ENCODE measurements at regions not wholly inside any gene's neighbourhood (a gene's known extent, or its start where the extent isn't known, plus 50 kb on each side); places are given as distances from the start of the nearest gene placed in this dataset.

DNA sequence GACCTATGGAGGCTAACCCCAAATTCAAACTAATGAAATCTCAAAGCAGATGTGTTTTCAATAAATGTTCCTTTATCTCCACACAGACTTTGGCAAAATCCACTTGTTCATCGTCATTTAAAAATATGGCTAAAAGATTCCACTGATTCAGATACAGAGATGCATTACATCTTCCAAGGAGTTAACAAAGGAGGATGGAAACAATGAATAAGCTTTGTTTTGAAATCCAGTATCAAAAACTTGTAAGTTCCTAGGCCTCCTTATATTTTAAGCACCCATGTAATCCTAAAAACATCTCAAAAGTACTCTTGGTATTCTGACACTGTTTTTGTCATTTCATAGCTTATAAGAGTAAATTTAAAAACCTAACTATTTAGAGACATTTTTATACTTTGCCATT, 345.6 kb upstream of the ACTBL2 start:
- ATAC-seq: no peak

DNA sequence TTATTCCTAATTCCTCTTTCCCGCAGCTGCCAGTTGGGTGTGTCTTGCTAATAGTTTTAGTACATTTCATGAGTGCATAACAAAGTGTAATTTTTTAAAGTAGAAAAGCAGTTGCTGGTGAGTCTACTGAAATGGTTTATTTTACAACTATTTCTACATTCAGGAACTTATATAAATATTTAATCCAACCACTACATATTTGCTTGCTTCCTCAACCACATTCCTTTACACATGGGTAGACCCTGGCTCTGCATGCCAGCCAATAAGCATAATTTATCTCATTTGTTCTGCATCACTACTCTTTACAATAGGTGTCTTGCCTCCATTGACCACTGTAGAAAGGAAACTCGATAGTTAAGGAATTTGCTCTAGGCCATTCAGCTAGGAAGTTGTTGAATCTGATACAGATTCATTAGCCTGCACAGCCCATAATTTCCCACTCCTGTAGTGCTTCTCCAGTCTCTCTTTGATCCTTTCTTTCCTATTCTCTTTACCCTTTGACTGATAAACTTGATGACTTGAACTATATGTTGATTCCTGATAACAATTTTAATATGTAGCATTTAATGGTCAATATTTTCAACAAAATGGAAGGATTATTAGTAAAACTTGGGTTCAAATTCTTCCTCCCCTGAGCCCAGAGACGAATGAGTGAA, 342.5 kb upstream of the ACTBL2 start:
- no peak for ATAC-seq

GRCh38 chr5:57824623-57825022, 342.0 kb upstream of the ACTBL2 start:
- ATAC-seq: no peak

DNA sequence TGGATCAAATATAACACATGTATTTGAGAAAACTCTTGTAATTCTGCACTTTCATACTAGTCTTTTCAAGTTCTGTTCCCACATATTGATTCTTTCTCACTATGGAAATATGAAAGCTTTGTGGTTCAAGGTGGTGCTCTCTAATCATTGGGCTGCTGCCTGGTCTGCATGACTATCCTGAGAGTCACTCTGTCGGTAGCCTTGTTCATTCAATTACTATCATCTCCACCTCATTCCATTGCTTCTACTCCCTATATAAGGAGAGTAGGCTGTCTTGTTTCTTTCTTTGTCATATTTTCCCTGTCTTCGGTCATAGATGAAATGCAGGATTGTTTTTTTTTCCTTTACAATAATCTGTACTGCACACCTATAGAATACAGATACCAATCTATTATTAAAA, 341.4 kb upstream of the ACTBL2 start:
- no peak for ATAC-seq

DNA sequence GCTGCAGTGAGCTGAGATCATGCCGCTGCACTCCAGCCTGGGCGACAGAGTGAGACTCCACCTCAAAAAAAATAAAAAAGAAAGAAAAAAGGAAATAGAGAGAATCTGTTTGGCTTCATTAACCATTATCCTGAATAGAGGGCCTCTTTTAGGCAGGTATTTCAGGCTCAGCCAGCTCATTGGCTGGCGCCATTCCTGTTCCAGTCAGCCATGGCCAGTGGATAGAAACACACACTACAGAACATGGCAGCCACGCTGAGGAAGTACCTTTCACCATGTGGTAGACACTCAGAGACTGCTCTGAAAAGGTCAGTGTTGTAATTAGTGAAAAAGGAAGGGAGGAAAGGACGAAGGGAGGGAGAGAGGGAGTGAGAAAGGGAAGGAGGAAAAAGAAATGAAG, 340.0 kb upstream of the ACTBL2 start:
- no peak for ATAC-seq

GRCh38 chr5:57818397-57818796, 335.8 kb upstream of the ACTBL2 start:
- no peak for ATAC-seq

DNA sequence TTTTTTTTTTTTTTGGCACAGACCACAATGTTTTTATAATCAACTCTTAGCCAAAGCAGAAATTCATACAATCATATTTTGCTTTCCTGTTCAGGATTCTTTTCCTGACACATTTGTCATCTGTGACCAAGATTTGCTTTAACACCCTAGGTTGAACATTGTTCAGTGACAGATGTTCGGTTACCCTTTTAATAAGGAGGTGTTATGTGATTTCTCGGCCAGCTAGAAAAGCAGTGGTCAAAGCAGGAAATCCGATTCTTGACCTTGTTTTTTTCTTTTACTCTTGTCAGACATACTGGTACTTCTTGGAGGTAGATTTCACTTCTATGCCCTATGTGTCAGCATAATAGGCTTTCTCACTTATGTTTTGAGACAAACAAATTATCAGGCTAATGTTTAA, 335.3 kb upstream of the ACTBL2 start:
- no peak for ATAC-seq

GRCh38 chr5:57817001-57817453, 334.4 kb upstream of the ACTBL2 start:
- no peak for ATAC-seq

DNA sequence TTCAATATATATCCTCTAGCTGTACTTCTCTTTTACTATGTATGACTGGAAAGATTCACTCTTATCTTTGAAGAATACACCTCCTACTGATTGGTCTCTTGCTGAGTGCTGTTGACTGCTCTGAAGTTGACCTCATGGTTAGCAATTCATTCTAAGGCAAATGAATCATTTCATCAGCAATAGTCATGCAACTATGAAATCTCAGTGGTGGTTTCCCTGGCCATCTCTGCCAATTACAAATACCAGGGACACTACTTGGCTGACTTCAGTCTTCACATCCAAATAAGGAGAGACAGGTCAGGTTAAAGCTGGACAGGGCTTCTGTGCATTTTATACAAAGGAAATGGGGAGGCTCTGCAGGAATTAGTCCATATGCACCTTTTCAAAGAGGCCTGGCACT, 333.5 kb upstream of the ACTBL2 start:
- no peak for ATAC-seq

GRCh38 chr5:57805732-57806131, 323.1 kb upstream of the ACTBL2 start:
- no peak for ATAC-seq

- ATAC-seq: no peak
Observed at GRCh38 chr5:57805170-57805569, 322.6 kb upstream of the ACTBL2 start.

GRCh38 chr5:57804505-57804904, 321.9 kb upstream of the ACTBL2 start:
- no peak for ATAC-seq

DNA sequence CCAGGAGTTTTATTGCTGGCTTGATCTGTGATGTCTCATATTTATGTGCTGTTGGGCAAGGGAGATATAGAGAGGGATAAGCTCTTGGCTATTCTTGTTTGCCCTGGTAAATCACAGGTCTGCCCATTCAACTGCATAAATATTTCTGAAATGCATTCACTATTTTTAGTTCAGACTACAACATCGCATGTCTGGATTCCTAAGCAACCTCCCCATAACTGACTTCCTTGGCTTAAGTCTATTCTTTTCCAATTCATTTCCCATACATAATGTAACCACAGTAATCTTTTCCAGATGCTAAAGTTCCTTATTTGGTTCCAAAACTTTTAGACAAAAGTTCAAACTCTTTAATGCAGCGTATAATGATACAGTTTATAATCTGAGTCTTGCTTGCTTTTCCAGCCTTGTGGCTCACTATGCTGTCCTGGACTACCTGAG, 321.4 kb upstream of the ACTBL2 start:
- ATAC-seq: no peak

DNA sequence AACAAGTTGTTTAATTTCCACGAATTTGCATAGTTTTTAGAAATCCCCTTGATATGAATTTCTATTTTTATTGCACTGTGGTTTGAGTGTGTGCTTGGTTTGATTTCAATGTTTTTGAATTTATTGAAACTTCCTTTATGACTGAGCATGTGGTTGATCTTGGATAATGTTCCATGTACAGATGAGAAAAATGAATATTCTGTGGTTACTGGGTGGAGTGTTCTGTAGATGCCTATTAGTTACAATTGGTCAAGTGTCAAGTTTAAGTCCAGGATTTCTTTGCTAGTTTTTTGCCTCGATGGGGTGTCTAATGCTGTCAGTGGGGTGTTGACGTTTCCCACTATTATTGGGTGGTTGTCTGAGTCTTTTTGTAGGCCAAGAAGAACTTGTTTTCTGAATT, 319.5 kb upstream of the ACTBL2 start:
- no peak for ATAC-seq

GRCh38 chr5:57795203-57795602, 312.6 kb upstream of the ACTBL2 start:
- ATAC-seq: no peak

DNA sequence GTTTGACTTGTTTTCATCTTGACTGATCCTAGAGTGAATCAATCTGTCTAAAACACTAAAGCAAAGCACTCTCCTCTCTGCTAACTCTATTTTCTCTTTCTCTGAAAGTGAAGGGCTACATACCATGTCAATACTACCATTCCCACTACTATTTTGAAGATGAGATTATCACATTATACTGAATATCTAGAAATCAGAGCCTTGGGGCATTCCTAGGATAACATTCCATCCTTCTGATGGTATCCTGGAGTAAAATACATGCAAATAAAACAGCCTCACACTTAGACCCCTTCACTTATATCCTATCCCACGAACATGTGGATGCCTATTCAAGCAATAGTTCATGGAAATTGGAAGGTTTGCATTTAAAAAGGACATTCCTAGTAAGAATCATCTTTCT, 309.3 kb upstream of the ACTBL2 start:
- ATAC-seq: no peak

DNA sequence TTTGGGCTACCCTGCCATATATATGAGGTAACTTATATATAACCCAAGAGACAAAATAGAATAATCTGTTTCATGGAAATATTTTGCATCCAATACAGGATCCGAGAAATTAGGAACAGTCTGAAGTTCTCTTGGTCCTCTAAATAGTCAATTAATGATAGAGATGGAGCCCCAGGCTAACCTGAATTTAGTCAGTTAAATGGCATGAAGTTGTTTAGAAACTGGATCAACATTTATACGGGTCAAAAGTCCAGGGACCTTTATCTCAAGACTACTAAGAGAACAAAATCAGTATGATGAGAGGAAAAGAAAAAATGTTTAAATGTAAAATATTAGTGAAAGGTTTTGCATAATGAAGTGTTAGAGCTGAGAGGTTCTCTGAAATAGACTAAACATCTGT, 303.3 kb upstream of the ACTBL2 start:
- ATAC-seq: no peak

DNA sequence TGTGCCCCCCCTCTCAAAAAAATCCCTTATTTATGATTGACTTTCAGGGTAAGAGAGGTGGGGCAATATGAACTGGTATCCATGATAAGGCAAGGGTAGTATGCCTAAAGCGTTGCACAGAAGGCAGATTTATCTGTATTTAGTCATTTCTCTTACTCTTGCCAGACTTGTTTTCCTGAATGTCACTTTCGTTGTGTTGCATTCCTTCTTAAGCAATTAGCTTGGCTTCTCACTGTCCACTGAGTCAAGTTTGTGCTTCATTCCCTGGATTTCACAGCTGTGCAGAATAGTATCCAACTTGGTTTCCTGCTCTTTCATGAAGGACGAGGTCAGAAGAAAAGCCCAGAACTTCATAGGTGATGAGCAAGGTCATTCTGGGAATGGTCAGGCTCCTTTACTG, 301.5 kb upstream of the ACTBL2 start:
- no peak for ATAC-seq

DNA sequence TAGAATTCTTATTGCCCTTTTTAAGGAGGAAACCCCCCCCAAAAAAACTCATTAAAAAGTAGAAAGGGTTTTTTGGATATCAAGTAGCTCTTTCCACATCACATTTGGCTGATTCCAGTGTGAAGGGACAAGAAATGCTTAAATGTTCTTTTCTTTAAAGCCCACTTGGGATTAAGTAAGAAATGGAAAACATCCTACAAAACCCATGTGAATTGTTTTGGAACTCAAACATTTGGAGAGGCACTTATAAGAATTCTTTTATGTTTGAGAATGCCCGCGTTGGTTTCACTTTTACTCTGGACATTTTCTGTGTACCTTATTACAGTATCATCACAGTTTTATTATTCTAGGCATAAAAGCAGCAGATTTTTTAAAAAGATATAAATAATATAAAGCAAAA, 301.1 kb upstream of the ACTBL2 start:
- ATAC-seq: no peak

DNA sequence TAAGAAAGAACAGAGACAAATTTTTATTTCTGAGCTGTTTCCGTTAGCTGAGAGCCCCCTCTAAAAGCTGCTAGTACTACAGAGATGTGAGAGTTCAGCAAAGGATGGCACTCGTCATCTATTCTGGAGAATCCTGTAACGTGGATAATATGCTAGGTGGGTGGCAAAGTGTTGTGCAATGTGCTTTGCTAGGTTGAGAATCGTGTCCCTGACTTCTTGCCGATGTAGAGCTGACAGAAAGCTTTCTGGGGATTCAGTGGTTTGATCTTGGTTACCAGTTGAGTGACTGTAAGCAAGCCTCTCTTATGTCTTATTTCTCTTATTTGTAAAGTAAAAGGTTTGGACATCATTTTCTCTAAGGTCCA, 298.3 kb upstream of the ACTBL2 start:
- no peak for ATAC-seq

DNA sequence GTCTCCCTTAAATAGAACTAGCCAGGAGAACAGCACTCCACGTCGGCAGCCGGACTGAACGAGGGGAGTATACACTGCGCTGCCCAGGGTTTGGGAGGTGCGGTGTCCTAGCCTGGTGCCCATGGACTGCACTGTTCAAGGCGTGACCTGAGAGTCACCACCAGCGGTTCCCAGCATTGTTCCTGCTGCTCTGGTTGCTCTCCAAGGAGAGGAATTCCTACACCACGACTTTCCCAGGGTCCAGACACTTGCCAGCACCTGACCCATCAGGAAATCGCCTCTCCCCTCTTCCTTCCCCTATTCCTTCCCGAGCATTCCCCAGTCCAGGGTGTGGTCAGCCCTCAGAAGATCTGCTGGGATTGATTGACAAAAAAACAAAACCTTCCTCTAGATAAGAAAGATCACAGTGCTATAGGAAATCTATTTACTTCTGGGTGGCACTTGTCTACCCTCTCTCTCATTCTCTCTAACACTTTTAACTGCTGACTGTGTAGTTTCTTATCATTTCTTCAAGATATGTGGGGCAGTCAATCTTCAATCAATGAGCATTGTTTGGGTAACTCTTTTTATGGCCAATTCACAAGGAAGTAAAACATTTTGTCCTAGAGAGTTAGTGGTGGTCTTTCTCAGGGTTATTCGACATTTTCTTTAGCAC, 297.8 kb upstream of the ACTBL2 start:
- no peak for ATAC-seq

DNA sequence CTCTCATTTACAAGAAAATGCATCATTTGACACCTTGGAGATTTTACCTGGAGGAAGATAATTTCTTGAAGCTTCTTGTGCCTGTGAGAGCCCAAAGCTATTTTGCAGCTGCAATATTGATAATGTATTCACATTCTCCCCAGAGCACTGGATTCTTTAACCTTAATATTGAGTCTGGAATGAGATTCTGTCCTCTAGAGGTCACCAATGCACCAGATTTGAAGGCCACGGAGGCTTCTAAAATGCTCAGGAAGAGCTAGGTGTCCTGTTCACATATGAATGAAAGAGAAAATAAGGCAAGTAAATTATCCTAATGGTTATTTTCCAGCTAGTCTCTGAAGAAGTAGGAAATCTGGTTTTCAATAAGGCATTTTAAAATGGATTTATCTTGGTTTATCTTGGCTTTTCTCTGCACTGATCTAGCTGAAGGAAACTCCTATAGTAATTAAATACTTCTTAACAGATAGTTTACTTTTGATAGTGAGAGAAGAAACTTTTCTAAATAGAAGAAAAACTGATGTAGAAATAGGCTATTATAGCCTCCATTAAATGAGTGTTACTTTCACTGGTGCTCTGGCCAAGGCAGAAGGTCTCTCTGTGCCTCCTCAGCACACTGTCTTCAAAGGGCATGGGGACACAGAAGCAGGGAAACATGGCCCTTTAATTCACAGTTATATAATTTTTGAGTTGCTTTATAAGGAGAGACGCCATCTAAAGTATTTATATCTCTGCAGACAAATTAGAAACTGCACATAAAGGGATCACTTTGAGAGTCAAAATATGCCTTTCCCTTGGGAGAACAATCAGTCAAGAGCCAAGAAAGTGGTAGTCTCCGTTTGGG, 297.0 kb upstream of the ACTBL2 start:
- ATAC-seq: no peak

GRCh38 chr5:57778501-57779091, 296.0 kb upstream of the ACTBL2 start:
- no peak for ATAC-seq

DNA sequence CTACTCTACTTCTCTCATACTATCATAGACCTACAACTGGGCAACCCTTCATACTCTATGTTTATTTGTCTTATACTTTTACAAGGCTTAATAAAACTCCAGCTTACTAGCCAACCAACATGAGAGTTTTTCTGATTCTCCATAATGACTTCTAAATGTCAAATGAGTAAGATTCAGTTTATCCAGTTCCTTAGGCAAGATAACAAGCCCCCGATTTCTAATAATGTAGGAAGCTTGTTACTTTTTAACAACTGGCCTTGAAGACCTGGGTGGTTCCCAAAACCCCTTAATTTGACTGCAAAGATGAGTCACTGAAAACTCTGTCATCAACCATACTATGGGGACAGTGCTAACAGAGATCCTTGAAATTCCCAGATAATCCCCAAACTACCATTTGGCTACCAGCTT, 294.6 kb upstream of the ACTBL2 start:
- ATAC-seq: no peak
